DND-41 (cell line): ENCODE measurements at regions not wholly inside any gene's neighbourhood (a gene's known extent, or its start where the extent isn't known, plus 50 kb on each side); places are given as distances from the start of the nearest gene placed in this dataset.

Experiments
- CTCF ChIP-seq: IDR thresholded peaks from 2 replicates; pipeline ENCODE4 v1.5.1; 2012; ENCODE audit warnings: borderline replicate concordance, low read length, moderate library complexity, mild to moderate bottlenecking; ENCODE audit not compliant: poor library complexity, severe bottlenecking; ENCODE audit errors: extremely low read depth
- EZH2 ChIP-seq: IDR thresholded peaks from 3 replicates; pipeline ENCODE4 v1.6.1; 2012; ENCODE audit warnings: borderline replicate concordance, low read depth, mild to moderate bottlenecking, moderate library complexity, low read length, inconsistent platforms; ENCODE audit not compliant: severe bottlenecking

- TF ChIP-seq CTCF (no peak), EZH2 (no peak)
Observed at GRCh38 chr11:98512938-98513337, 507.8 kb upstream of the CNTN5 start.
